ENCODE measurements at regions not wholly inside any gene's neighbourhood (a gene's known extent, or its start where the extent isn't known, plus 50 kb on each side); places are given as distances from the start of the nearest gene placed in this dataset.

DNA sequence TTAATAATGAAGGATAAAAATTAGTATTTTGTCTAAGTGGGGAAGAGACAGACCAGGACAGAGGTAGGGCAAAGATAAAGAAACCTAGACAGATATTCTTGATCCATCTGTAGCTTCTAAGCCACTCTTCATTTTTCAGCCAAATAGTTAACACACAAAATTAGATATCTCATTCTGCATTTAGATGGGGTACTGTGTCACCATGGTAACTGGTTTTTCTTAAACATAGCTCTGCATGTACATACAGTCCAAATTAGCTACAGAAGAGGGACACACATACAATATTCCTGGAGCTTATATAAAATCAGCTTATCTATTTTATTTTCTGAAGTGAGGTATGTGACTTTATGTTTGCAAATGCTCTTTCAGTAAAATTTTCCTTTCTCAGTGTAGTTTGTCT lies 393.7 kb downstream of the PPP3CA start:
- Histone ChIP-seq H3K14ac (replicated peaks; ENCODE audit: low read depth, low read length) (no peak overlapping the region), H3K4me2 (ENCODE audit: low read depth, low read length) (no peak overlapping the region), H4K91ac (ENCODE audit: insufficient read depth, low read depth, low read length) (no peak overlapping the region), H3K9ac (ENCODE audit: low read depth, low read length) (no peak overlapping the region), H2BK120ac (ENCODE audit: low read depth, low read length) (no peak overlapping the region), H3K4me1 (ENCODE audit: control insufficient read depth, insufficient read depth, low read length) (no peaks in the 10 kb centered on the region), H3K4ac (ENCODE audit: low read depth, low read length) (no peak overlapping the region), H3K4me3 (ENCODE audit: insufficient read depth, low read depth, low read length) (no peak overlapping the region), H3K18ac (ENCODE audit: low read depth, low read length) (no peak overlapping the region), H2BK20ac (ENCODE audit: low read depth, low read length) (no peak overlapping the region), H3K23ac (ENCODE audit: low read depth, low read length) (no peak overlapping the region), H3K9me3 (ENCODE audit: control insufficient read depth, insufficient read depth, low read length) (no peaks in the 10 kb centered on the region), H2BK15ac (ENCODE audit: low read depth, low read length) (no peak overlapping the region), H4K5ac (ENCODE audit: low read depth, low read length) (no peak overlapping the region), H3K9me1 (ENCODE audit: insufficient read depth, low read length) (no peaks in the 10 kb centered on the region), H2AK9ac (replicated peaks; ENCODE audit: low read depth, low read length, poor library complexity) (no peak overlapping the region), H2BK5ac (ENCODE audit: low read depth, low read length, poor library complexity, severe bottlenecking) (no peak overlapping the region), H2AK5ac (ENCODE audit: low read depth, low read length) (no peak overlapping the region), H2AFZ (replicated peaks; ENCODE audit: low read length, poor library complexity) (no peak overlapping the region), H3K27me3 (ENCODE audit: control insufficient read depth, insufficient read depth, low read length) (no peaks in the 10 kb centered on the region), H3K27ac (ENCODE audit: insufficient read depth, low read length) (no peak overlapping the region), H3K36me3 (ENCODE audit: control insufficient read depth, insufficient read depth, low read length) (no peaks in the 10 kb centered on the region), H3K79me1 (ENCODE audit: low read depth in 1 of 2, low read length in 2 of 2) (no peaks in the 10 kb centered on the region), H4K20me1 (ENCODE audit: insufficient read depth, low read length) (no peaks in the 10 kb centered on the region), H3K56ac (ENCODE audit: extremely low read depth, insufficient read depth, low read length) (no peak overlapping the region), H4K8ac (ENCODE audit: low read depth in 2 of 2, low read length in 2 of 2) (no peak overlapping the region)
- BruUV-seq (replicated peaks), result no TSS peak
- DNase-seq (no peak), ATAC-seq (ENCODE audit: low read depth) (no peak)
- dilution Hi-C loops (cut with HindIII; ENCODE audit: low sequenced_read_pairs, unreplicated experiment) (no loop called here), in situ Hi-C loops (cut with MboI; ENCODE audit: low sequenced_read_pairs) (no loop called here), intact Hi-C loops (cut with micrococcal nuclease) (no loop called here)
- CTCF ChIA-PET, result interaction anchor here (0.8 kb wide), 1 partner anchor 7 kb away, joined by 3 read pairs; no protein-coding TSS in a partner anchor
- no peak for TF ChIP-seq RFX5 (IDR thresholded peaks at IDR 0.05; ENCODE audit: low read depth, low read length)
- TF ChIP-seq BHLHE40 (IDR thresholded peaks at IDR 0.05; ENCODE audit: low read depth, low read length), result no peak
- TF ChIP-seq CEBPB (IDR thresholded peaks at IDR 0.05; ENCODE audit: low read depth, low read length), result no peak
- no peak for TF ChIP-seq RCOR1 (IDR thresholded peaks at IDR 0.05; ENCODE audit: insufficient replicate concordance, low read length)
- TF ChIP-seq MXI1 (IDR thresholded peaks at IDR 0.05; ENCODE audit: borderline replicate concordance, low read depth, low read length), result no peak
- TF ChIP-seq NFE2L2 (IDR thresholded peaks at IDR 0.05; ENCODE audit: low read depth, low read length), result no peak
- TF ChIP-seq USF2 (IDR thresholded peaks at IDR 0.05; ENCODE audit: low read depth, low read length), result no peak
- no peak for TF ChIP-seq SMC3 (IDR thresholded peaks at IDR 0.05; ENCODE audit: low read depth, low read length)
- TF ChIP-seq MAZ (IDR thresholded peaks at IDR 0.05; ENCODE audit: borderline replicate concordance, low read depth, low read length), result no peak
- no peak for TF ChIP-seq FOS (IDR thresholded peaks at IDR 0.05; ENCODE audit: low read depth, low read length)
- TF ChIP-seq CHD1 (IDR thresholded peaks at IDR 0.05; ENCODE audit: low read depth, low read length), result no peak
- TF ChIP-seq CTCF (conservative IDR thresholded peaks at IDR 0.05; ENCODE audit: low read depth, low read length), result no peak
- TF ChIP-seq POLR2A (IDR thresholded peaks at IDR 0.05; ENCODE audit: low read depth, low read length), result no peak
- no peak for TF ChIP-seq RAD21 (IDR thresholded peaks at IDR 0.05; ENCODE audit: low read length)
- TF ChIP-seq ELK1 (IDR thresholded peaks at IDR 0.05; ENCODE audit: borderline replicate concordance, low read depth, low read length), result no peak
- TF ChIP-seq MAFK (IDR thresholded peaks at IDR 0.05; ENCODE audit: low read depth, low read length), result no peak
- POLR2A ChIA-PET (ENCODE audit: unreplicated experiment), result no interaction called here

All from IMR-90 (cell line).